H1 (cell line): ENCODE measurements at regions not wholly inside any gene's neighbourhood (a gene's known extent, or its start where the extent isn't known, plus 50 kb on each side); places are given as distances from the start of the nearest gene placed in this dataset.

Experiments used
- CTBP2 ChIP-seq: IDR thresholded peaks from 2 replicates; pipeline ENCODE4 v1.7.0; 2011; ENCODE audit warnings: borderline replicate concordance, mild to moderate bottlenecking, moderate library complexity, mixed read lengths, low read length; ENCODE audit not compliant: insufficient read depth, insufficient read length
- CTCF ChIP-seq, 3 experiments: IDR thresholded peaks; 1 replicate in 2 of 3; 2 replicates in 1 of 3; pipeline versions ENCODE4 v1.5.1 to v1.6.1; 2011; ENCODE audit warnings: low read length in 3 of 3, mild to moderate bottlenecking in 3 of 3, inconsistent platforms in 2 of 3, low read depth in 1 of 3, moderate library complexity in 1 of 3; ENCODE audit not compliant: insufficient read depth in 1 of 3; ENCODE audit errors: control extremely low read depth in 1 of 3
- JUN ChIP-seq: IDR thresholded peaks from 2 replicates; pipeline ENCODE4 v1.6.1; 2011; ENCODE audit warnings: low read depth, mild to moderate bottlenecking, improper control_type of control experiment, low read length
- KDM1A ChIP-seq: fragments of 200-600, 300-600 bp; sonication (generic); IDR thresholded peaks from 2 replicates; pipeline ENCODE4 v1.7.1; 2016; ENCODE audit warnings: mild to moderate bottlenecking, low read length, borderline replicate concordance
- POLR2A ChIP-seq, 2 experiments: IDR thresholded peaks; 1 replicate in 1 of 2; 2 replicates in 1 of 2; pipeline ENCODE4 v1.6.1; 2011; ENCODE audit warnings: low read depth in 2 of 2, low read length in 2 of 2, mild to moderate bottlenecking in 2 of 2; ENCODE audit errors: control extremely low read depth in 1 of 2
- POLR2AphosphoS5 ChIP-seq: IDR thresholded peaks from 2 replicates; pipeline ENCODE4 v1.6.1; 2011; ENCODE audit warnings: low read depth, low read length
- USF2 ChIP-seq: IDR thresholded peaks from 2 replicates; pipeline ENCODE4 v1.6.1; 2011; ENCODE audit warnings: low read length, improper control_type of control experiment

GRCh38 chr9:107731115-107731762, 241.7 kb upstream of the KLF4 start:
- TF ChIP-seq CTCF (IDR thresholded peaks at IDR 0.05; ENCODE audit: control extremely low read depth in 1 of 3, insufficient read depth in 1 of 3, low read depth in 1 of 3, low read length in 3 of 3) = no peak
- no peak for TF ChIP-seq USF2
- no peak for TF ChIP-seq POLR2AphosphoS5
- no peak for TF ChIP-seq POLR2A (IDR thresholded peaks at IDR 0.05; ENCODE audit: control extremely low read depth in 1 of 2, low read depth in 2 of 2, low read length in 2 of 2)
- TF ChIP-seq CTBP2 = no peak
- no peak for TF ChIP-seq JUN
- no peak for TF ChIP-seq KDM1A
